ENCODE measurements at regions not wholly inside any gene's neighbourhood (a gene's known extent, or its start where the extent isn't known, plus 50 kb on each side); places are given as distances from the start of the nearest gene placed in this dataset.

- no peak for TF ChIP-seq CTCF (IDR thresholded peaks at IDR 0.05; ENCODE audit: poor library complexity)
- TF ChIP-seq EZH2 (IDR thresholded peaks at IDR 0.05; ENCODE audit: borderline replicate concordance) = no peak
- no peak for TF ChIP-seq EZH2phosphoT487 (IDR thresholded peaks at IDR 0.05; ENCODE audit: low read depth, severe bottlenecking, unreplicated experiment)
Measured at GRCh38 chr14:85437148-85437547, 92.8 kb upstream of the FLRT2 start.
